Fibroblast of villous mesenchyme (primary cell): ENCODE measurements at regions not wholly inside any gene's neighbourhood (a gene's known extent, or its start where the extent isn't known, plus 50 kb on each side); places are given as distances from the start of the nearest gene placed in this dataset.
A peak's percentile ranks its signal among the peaks of the same experiment; 100 is the strongest.

ENCODE experiments used
- DNase-seq: peaks from one replicate; pipeline ENCODE4 v3.0.0-alpha.2; 2010; ENCODE audit warnings: low read depth
- H3K4me3 ChIP-seq: 2 replicates; pipeline ENCODE4 v1.5.1; 2011; ENCODE audit warnings: low read depth, mild to moderate bottlenecking, low read length
- CTCF ChIP-seq: IDR thresholded peaks from 2 replicates; pipeline ENCODE4 v1.5.1; 2012; ENCODE audit warnings: low read depth, mild to moderate bottlenecking, low read length; ENCODE audit not compliant: insufficient read depth

GRCh38 chr4:111798840-111799239 lies 346.4 kb upstream of the FAM241A start:
- DNase-seq = no peak
- TF ChIP-seq CTCF = peak; percentile 50
- no peak overlapping the region for H3K4me3 ChIP-seq

- DNase-seq = no peak
- no peak overlapping the region for H3K4me3 ChIP-seq
- TF ChIP-seq CTCF = no peak
Observed at GRCh38 chr4:111800551-111800950, 344.7 kb upstream of the FAM241A start.

GRCh38 chr4:111802191-111802590 lies 343.1 kb upstream of the FAM241A start:
- peak; percentile 44 for DNase-seq
- TF ChIP-seq CTCF = no peak
- H3K4me3 ChIP-seq = no peak overlapping the region

GRCh38 chr4:111806331-111806730 lies 338.9 kb upstream of the FAM241A start:
- no peak for DNase-seq
- H3K4me3 ChIP-seq = no peak overlapping the region
- TF ChIP-seq CTCF = peak; percentile 26

- DNase-seq = no peak
- H3K4me3 ChIP-seq = no peak overlapping the region
- no peak for TF ChIP-seq CTCF
Observed at GRCh38 chr4:111807576-111807975, 337.7 kb upstream of the FAM241A start.

- DNase-seq = no peak
- no peak for TF ChIP-seq CTCF
- no peak overlapping the region for H3K4me3 ChIP-seq
Observed at GRCh38 chr4:111808174-111808573, 337.1 kb upstream of the FAM241A start.

GRCh38 chr4:111811661-111812060 lies 333.6 kb upstream of the FAM241A start:
- peak; percentile 44 for DNase-seq
- TF ChIP-seq CTCF = no peak
- H3K4me3 ChIP-seq = no peak overlapping the region
